ENCODE measurements at regions not wholly inside any gene's neighbourhood (a gene's known extent, or its start where the extent isn't known, plus 50 kb on each side); places are given as distances from the start of the nearest gene placed in this dataset.

DNA sequence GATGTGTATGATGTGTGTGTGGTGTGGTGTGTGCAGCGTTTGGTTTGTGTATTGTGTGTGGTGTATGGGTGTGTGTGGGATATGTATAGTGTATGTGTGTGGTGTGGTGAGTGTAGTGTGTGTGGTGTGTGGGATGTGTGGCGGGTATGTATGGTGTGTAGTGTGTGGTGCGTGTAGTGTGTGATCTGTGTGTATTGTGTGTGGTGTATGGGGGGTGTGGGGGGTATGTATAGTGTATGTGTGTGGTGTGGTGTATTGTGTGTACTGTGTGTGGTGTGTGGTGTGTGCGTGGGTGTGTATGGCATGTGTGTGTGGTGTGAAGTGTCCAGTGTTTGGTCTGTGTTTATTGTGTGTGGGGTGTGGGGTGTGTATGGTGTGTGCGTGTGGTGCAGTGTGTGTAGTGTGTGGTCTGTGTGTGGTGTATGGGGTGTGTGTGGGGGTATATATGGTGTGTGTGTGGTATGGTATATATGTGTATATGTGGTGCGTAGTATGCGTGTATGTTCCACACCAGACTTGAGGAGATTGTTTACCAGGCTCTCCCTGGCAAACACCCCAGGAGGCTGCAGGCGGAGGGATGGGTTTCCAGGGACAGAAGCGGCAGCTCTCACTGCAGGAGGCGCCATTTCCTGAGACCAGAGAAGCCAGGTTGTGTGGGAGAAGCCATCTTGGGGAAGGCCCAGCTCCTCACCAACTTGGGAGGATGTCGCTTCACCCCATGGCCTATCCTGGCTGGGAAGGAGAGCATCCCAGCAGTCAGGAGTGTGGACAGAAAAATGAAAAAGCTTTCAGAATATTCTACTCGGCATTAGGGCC lies 138.1 kb downstream of the NXNL2 start:
- Mint-ChIP-seq H3K36me3 (ENCODE audit: low read depth) (no peaks in the 10 kb centered on the region), H3K27me3 (ENCODE audit: low read depth) (no peaks in the 10 kb centered on the region), H3K27ac (ENCODE audit: unreplicated experiment) (no peak overlapping the region), H3K4me3 (no peak overlapping the region), H3K9me3 (peaks cover 9% of the 10 kb centered on the region), H3K4me1 (no peaks in the 10 kb centered on the region)
- DNase-seq (ENCODE audit: low read depth, low spot score), result no peak
- TF ChIP-seq, protein P1, sequence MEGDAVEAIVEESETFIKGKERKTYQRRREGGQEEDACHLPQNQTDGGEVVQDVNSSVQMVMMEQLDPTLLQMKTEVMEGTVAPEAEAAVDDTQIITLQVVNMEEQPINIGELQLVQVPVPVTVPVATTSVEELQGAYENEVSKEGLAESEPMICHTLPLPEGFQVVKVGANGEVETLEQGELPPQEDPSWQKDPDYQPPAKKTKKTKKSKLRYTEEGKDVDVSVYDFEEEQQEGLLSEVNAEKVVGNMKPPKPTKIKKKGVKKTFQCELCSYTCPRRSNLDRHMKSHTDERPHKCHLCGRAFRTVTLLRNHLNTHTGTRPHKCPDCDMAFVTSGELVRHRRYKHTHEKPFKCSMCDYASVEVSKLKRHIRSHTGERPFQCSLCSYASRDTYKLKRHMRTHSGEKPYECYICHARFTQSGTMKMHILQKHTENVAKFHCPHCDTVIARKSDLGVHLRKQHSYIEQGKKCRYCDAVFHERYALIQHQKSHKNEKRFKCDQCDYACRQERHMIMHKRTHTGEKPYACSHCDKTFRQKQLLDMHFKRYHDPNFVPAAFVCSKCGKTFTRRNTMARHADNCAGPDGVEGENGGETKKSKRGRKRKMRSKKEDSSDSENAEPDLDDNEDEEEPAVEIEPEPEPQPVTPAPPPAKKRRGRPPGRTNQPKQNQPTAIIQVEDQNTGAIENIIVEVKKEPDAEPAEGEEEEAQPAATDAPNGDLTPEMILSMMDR (conservative IDR thresholded peaks at IDR 0.05), result no peak

DNA sequence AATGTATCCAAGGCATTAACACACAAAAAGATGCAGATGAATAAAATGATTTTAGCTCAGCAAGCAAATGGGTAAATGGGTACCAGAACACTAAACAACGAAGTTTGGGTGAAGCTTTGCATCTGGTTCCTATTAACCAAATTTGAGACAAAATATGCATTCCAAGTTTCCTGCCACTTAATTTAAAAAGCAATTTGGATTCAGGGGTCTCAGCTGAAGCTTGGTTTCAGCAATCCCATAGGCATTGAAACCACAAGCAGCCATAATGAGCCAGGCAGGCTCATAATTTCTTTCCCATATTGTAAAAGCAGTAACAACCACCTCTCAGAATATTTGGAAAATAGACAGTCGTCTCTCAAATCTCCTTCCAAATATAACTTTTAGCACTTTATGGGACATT lies 138.9 kb downstream of the NXNL2 start:
- Mint-ChIP-seq H3K36me3 (ENCODE audit: low read depth) (no peaks in the 10 kb centered on the region), H3K27ac (ENCODE audit: unreplicated experiment) (no peak overlapping the region), H3K27me3 (ENCODE audit: low read depth) (peaks cover 3% of the 10 kb centered on the region), H3K4me3 (no peak overlapping the region), H3K4me1 (no peaks in the 10 kb centered on the region), H3K9me3 (peaks cover 9% of the 10 kb centered on the region)
- TF ChIP-seq, protein P1 (conservative IDR thresholded peaks at IDR 0.05), result no peak
- DNase-seq (ENCODE audit: low read depth, low spot score), result no peak

DNA sequence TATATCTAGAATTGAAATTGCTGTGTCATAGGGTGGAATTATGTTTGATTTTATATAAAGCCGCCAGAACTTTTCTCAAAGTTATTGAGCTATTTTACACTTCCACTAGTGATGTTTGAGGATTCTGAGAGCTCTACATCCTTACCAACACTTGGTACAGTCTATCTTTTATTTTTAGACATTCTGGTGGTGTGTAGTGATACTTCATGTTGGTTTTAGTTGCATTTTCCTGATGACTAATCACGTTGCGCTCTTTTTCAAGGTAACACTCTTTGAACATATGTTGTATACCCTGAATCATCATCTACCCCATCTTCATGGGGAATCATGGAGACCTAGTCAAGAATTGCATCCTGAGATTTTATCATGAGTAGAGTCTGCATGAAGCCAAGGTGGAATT lies 141.7 kb downstream of the NXNL2 start:
- H3K27ac Mint-ChIP-seq (ENCODE audit: unreplicated experiment), result no peak overlapping the region

DNA sequence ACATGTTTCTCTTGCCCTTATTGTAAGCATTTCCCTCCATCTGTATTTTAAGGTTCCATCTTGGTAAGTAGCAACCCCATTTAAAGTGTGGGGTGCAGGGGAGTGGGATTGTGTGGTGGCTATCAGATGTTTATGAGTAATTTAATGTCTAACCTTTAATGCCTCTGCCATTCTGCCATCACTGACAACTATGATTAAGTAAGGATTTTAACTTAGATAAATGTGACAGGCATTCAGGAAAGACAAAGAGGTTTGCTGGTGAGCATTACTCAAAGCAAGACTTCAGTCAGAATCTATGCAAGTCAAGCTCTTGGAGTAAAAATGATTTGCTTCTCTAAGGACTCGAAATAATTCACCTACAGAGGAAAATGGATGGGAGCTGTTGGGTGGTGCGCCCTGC lies 143.0 kb downstream of the NXNL2 start:
- peaks cover 4% of the 10 kb centered on the region for H3K4me1 Mint-ChIP-seq
- no peak overlapping the region for H3K27ac Mint-ChIP-seq (ENCODE audit: unreplicated experiment)
- peaks cover 9% of the 10 kb centered on the region for H3K9me3 Mint-ChIP-seq
- DNase-seq (ENCODE audit: low read depth, low spot score), result no peak
- H3K4me3 Mint-ChIP-seq, result no peak overlapping the region
- TF ChIP-seq, protein P1 (conservative IDR thresholded peaks at IDR 0.05), result no peak
- peaks cover 13% of the 10 kb centered on the region for H3K27me3 Mint-ChIP-seq (ENCODE audit: low read depth)
- no peaks in the 10 kb centered on the region for H3K36me3 Mint-ChIP-seq (ENCODE audit: low read depth)

More for the DNA sequence above, 141.7 kb downstream of the NXNL2 start:
- Mint-ChIP-seq H3K9me3 (peaks cover 9% of the 10 kb centered on the region), H3K27me3 (ENCODE audit: low read depth) (peaks cover 13% of the 10 kb centered on the region), H3K4me1 (peaks cover 4% of the 10 kb centered on the region), H3K36me3 (ENCODE audit: low read depth) (no peaks in the 10 kb centered on the region), H3K4me3 (no peak overlapping the region)
- TF ChIP-seq, protein P1 (conservative IDR thresholded peaks at IDR 0.05), result no peak
- no peak for DNase-seq (ENCODE audit: low read depth, low spot score)

DNA sequence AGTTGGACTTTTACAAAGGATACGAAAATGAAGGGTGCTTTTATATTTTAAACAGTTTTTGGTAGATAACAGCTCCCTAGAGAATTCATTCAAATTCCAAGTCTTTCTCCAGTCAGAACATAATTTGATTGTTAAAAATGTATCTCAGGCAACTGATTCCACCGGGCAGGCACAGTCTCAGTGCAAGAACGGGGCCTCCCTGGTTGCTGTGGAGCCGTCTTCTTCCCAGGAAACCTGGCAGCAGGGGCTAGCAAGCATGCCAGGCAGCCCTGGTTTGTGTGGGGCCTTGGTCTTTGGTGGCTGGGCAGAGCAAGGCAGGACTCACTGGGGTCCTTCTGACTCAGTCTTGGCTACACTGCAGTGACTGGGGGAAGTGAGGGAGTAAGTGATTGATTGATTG lies 143.5 kb downstream of the NXNL2 start:
- peaks cover 4% of the 10 kb centered on the region for H3K4me1 Mint-ChIP-seq
- H3K36me3 Mint-ChIP-seq (ENCODE audit: low read depth), result no peaks in the 10 kb centered on the region
- no peak overlapping the region for H3K4me3 Mint-ChIP-seq
- peaks cover 13% of the 10 kb centered on the region for H3K27me3 Mint-ChIP-seq (ENCODE audit: low read depth)
- DNase-seq (ENCODE audit: low read depth, low spot score), result no peak
- H3K9me3 Mint-ChIP-seq, result peaks cover 9% of the 10 kb centered on the region
- TF ChIP-seq, protein P1 (conservative IDR thresholded peaks at IDR 0.05), result no peak
- no peak overlapping the region for H3K27ac Mint-ChIP-seq (ENCODE audit: unreplicated experiment)
